PFSK-1 (cell line): ENCODE measurements at regions not wholly inside any gene's neighbourhood (a gene's known extent, or its start where the extent isn't known, plus 50 kb on each side); places are given as distances from the start of the nearest gene placed in this dataset.

Experiments used
- FOXP2 ChIP-seq: optimal IDR thresholded peaks from 2 replicates; pipeline ENCODE3; 2011; ENCODE audit warnings: borderline replicate concordance, control low read depth, inconsistent platforms; ENCODE audit not compliant: insufficient read depth; ENCODE audit errors: extremely low read length, extremely low read depth
- POLR2AphosphoS5 ChIP-seq: IDR thresholded peaks from 2 replicates; pipeline ENCODE4 v1.6.1; 2012; ENCODE audit warnings: low read depth, mild to moderate bottlenecking, control low read depth, low read length, moderate library complexity
- SIN3A ChIP-seq: IDR thresholded peaks from 2 replicates; pipeline ENCODE4 v1.6.1; 2012; ENCODE audit warnings: mild to moderate bottlenecking, low read length, moderate library complexity, borderline replicate concordance; ENCODE audit not compliant: insufficient read depth
- TAF1 ChIP-seq: IDR thresholded peaks from 2 replicates; pipeline ENCODE4 v1.6.1; 2012; ENCODE audit warnings: low read length, control low read depth, borderline replicate concordance; ENCODE audit not compliant: insufficient read depth
- TF ChIP-seq, protein P1 (sequence below), 2 experiments: IDR thresholded peaks; 2 replicates each; pipeline versions ENCODE4 v1.6.1 to v1.8.0; 2011 to 2012; ENCODE audit warnings: low read depth in 2 of 2, low read length in 2 of 2, control low read depth in 1 of 2, inconsistent platforms in 1 of 2, mild to moderate bottlenecking in 1 of 2, moderate library complexity in 1 of 2; ENCODE audit not compliant: insufficient read depth in 1 of 2

- no peak for TF ChIP-seq POLR2AphosphoS5
- no peak for TF ChIP-seq TAF1
- TF ChIP-seq, protein P1, sequence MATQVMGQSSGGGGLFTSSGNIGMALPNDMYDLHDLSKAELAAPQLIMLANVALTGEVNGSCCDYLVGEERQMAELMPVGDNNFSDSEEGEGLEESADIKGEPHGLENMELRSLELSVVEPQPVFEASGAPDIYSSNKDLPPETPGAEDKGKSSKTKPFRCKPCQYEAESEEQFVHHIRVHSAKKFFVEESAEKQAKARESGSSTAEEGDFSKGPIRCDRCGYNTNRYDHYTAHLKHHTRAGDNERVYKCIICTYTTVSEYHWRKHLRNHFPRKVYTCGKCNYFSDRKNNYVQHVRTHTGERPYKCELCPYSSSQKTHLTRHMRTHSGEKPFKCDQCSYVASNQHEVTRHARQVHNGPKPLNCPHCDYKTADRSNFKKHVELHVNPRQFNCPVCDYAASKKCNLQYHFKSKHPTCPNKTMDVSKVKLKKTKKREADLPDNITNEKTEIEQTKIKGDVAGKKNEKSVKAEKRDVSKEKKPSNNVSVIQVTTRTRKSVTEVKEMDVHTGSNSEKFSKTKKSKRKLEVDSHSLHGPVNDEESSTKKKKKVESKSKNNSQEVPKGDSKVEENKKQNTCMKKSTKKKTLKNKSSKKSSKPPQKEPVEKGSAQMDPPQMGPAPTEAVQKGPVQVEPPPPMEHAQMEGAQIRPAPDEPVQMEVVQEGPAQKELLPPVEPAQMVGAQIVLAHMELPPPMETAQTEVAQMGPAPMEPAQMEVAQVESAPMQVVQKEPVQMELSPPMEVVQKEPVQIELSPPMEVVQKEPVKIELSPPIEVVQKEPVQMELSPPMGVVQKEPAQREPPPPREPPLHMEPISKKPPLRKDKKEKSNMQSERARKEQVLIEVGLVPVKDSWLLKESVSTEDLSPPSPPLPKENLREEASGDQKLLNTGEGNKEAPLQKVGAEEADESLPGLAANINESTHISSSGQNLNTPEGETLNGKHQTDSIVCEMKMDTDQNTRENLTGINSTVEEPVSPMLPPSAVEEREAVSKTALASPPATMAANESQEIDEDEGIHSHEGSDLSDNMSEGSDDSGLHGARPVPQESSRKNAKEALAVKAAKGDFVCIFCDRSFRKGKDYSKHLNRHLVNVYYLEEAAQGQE (IDR thresholded peaks at IDR 0.05; ENCODE audit: insufficient read depth in 1 of 2, low read depth in 2 of 2, low read length in 2 of 2): no peak
- TF ChIP-seq SIN3A: no peak
- no peak for TF ChIP-seq FOXP2
These were observed 142.7 kb upstream of the SMIM23 start for GRCh38 chr5:171642894-171643293.
